Fibroblast of skin of left biceps (primary cell): ENCODE measurements at regions not wholly inside any gene's neighbourhood (a gene's known extent, or its start where the extent isn't known, plus 50 kb on each side); places are given as distances from the start of the nearest gene placed in this dataset.
A peak's percentile ranks its signal among the peaks of the same experiment; 100 is the strongest.

Experiments
- DNase-seq, 2 experiments: peaks; one replicate each; pipeline ENCODE4 v3.0.0-alpha.2; 2013; ENCODE audit warnings: low read depth in 2 of 2

- DNase-seq, result no peak
Observed at GRCh38 chr6:113596387-113597230, 260.5 kb upstream of the MARCKS start.

GRCh38 chr6:113597231-113597583, 259.9 kb upstream of the MARCKS start:
- DNase-seq, result no peak

- no peak for DNase-seq
Observed at GRCh38 chr6:113598786-113599185, 258.4 kb upstream of the MARCKS start.

DNA sequence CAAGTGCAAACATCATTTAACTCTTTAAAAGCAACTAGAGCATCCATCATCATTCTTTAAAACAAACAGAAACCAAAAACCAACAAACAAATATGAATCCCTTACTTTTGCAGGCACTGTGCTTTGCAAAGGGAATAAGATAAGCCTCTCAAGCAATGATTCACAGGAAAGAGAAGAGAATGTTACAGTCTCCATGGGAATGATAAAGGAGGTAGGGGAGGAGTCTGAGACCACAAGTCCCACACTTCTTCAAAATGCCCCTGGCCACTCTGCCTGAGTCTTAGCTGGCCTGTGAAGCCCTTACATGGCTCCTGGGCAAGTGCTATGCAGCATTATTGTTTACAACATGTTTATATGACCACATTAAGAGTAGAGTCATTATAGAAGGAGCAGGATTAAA, 257.7 kb upstream of the MARCKS start:
- no peak for DNase-seq

- no peak for DNase-seq
Observed at GRCh38 chr6:113600551-113601339, 256.4 kb upstream of the MARCKS start.

DNA sequence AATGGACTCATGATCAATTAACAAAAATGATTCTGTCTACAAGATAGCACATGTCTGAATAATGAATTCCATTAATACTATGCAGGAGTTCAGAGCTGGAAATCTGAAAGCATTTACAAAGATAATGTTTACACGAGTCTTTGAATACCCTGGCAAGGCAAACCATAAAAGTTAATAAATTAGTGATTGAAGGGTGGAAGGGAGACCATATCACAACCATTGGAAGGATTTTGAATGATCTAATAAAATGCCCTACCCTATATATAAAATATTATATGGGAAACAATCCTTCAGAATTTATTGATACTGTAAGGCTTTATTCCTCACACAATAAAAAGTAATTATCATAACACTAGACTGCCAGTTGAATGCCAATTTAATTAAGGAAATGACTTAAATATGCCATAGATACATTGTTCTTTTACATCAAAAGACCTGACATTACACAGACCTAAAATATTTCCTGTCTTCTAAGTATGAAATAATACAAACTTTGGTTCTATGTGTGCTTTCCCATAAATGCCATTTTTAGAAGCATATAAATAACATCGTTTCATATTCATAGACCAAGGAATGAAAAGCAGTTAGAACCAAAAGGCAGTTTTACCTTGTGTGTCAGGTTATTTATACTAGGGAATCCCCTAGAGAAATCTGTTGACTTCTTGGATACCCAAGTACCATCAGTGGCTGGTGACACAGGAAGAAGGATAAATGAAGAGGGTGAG, 249.2 kb upstream of the MARCKS start:
- no peak for DNase-seq

GRCh38 chr6:113610377-113610988, 246.7 kb upstream of the MARCKS start:
- no peak for DNase-seq

GRCh38 chr6:113616701-113617274, 240.4 kb upstream of the MARCKS start:
- no peak for DNase-seq

GRCh38 chr6:113619077-113619476, 238.1 kb upstream of the MARCKS start:
- no peak for DNase-seq

- DNase-seq, result no peak
Observed at GRCh38 chr6:113620386-113620785, 236.8 kb upstream of the MARCKS start.

DNA sequence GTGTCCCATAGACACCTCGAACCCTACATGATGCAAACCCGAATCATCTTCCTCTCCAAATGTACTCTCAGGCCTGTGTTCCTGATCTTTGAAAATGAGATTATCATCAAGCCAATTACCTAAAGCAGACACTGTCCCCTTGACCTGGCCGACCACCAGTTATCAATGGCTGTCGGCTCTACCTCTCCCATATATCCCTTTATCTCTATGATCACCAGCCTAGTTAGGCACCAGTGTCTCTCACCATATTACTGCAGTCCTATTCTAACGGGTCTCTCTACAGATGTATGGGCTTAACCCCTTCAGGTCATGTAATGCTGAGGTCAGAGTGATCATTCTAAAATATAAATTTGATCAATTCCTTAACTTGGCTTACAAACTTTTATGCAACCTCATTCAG, 234.9 kb upstream of the MARCKS start:
- DNase-seq, result no peak

GRCh38 chr6:113623129-113623528, 234.0 kb upstream of the MARCKS start:
- DNase-seq, result peak; percentile 91 to 92

DNA sequence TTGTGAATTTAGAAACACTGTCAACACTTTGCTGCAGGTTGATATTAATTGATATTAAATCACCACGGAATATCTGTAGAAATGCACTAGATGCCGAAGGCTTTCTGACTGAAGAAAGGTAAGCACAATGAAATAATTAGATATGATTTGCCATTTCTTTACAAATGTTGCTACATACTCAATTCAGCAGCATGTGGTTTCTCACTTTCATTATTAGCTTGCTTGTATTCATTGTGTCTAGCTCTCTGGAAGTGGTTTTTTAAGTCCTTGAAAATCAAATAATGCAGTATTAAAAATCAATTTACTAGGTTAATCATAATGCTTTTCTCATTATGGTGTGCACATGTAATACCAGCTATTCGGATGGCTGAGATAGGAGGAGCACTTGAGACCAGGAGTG, 231.3 kb upstream of the MARCKS start:
- no peak for DNase-seq

GRCh38 chr6:113626475-113626874, 230.7 kb upstream of the MARCKS start:
- no peak for DNase-seq

- no peak for DNase-seq
Observed at GRCh38 chr6:113627480-113627879, 229.7 kb upstream of the MARCKS start.

DNA sequence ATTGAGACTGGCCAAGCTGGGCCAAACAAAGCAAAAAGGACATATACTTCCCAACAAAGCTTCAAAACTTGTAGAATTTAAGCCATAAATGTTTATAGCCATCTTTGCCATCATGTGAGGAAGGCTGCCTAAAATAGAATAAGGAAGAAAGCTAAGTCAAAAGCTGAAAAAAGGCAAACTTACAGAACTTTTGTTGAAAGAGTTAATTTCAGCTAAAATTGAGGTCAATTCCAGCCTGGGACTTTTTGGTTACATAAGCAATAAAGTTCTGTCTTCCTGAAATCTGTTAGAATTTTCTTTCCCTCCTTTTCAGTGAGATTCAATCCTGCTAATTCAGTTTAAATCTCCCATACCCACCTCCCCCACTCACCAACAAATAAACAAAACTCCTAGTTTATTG, 227.9 kb upstream of the MARCKS start:
- DNase-seq, result no peak

DNA sequence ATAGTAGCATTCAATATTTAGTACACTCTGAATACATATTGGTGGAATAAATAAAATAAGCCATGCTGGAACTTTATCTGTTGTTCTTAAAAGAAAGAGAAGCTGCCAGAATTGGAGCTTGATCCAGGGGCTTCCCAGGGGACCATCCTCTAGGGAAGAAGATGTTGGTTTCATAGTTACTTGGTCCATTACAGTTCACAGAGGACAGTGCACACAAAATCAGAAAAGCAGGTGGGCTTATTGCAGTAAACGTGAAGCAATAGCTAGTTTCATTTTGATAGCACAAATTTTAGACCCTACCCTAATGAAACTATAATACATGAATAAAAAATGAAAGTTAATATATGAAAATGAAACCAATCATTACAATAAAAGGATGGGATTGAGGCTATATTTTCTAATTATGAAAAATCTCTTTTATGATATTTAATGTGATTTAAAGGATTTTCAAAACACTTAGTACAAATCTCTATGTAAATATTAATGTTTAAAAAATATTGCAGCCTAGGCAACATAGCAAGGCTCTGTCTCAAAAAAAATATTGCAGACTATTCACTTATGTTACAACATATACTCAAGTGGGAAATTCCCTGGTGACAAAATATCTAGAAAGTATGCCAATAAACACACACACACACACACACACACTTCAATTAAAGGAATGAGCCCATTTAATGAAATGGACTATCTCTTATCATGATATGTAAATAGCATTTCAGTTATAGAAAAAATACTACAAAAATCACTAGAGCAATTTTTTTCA, 227.0 kb upstream of the MARCKS start:
- DNase-seq, result no peak

DNA sequence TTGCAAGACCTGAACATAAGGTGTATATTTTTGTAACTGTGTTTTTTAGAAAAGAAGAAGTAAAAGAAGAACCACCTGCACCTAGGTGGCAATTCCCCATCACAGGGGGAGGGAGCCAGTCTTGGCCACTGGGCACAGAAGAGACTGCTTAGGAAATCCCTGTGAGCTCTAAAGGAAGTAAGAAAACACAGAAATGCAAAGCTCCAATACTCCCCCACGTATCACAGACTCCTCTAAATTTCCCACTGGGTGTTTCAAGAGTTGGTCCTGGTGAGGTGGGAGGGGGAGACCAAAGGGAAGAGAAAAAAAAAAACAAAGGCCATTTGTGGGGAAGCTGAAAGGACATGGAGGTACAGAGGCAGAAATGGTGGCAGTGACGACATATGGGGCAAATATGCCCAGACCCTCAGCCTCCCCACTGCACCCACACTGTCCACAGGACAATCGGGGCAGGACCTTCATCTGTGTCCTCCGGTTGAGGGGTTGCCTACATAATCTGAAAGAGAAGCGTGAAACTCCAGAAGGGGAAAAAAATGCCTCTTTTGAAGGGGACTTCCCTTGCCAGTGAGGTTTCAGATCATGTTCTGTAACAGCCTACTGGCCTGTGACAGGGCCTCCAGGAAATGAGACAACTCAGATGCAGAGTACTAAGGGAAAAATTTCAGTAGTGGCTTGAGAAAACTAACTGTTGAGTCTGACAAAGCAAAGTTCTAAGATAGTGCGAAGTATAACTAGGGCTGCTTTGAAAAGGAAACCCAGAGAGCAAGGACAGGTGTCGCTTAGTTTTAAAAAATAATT, 226.2 kb upstream of the MARCKS start:
- DNase-seq, result no peak

DNA sequence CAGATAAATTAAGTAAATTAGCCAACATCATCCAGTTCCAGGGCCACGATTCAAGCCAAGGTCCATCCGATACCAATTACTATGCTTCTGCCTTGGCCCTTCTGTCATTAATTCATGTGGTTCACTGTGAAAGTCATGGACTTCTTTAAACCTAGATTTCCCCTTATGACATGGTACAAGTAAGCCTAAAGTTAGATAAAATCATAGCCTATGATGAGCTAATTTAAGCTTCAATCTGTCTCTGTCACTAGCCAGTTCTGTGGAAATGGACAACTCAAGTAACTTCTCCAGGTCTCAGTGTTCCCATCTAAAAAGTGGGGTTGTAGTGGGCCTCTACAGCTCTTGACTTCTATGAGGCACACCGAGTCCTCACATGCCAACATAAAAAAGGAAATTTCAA, 225.5 kb upstream of the MARCKS start:
- no peak for DNase-seq

DNA sequence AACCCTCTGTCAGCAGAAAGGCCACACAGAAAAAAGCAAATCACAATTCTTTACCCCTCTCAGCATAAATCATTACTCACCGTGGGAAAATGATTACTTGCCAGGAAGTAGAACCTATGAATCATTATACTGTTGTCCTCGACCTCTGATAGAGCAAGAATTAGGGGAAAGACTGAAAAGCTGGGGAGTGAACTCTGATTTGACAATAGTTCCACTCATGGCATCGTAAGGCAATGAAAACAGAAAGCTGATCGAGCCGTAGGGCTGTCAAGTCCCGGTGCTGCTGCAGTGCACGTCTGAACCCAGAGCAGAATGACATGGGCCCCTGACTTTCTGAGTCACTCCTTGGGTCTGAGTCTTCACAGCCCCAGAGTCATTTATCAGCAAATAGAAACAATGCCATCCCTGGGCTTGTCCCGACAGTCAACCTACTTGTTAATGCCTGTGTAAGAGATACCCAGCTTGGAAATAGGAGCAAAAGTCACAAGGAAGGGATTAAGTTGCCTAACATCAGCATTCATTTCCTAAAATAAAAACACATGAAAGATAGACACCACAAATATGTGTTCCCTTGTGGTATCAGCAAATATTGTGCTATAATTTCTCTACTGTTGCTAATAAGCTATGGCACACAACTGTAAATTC, 224.8 kb upstream of the MARCKS start:
- DNase-seq, result peak; percentile 88 to 90
